Fibroblast of skin of abdomen (primary cell): ENCODE measurements at regions not wholly inside any gene's neighbourhood (a gene's known extent, or its start where the extent isn't known, plus 50 kb on each side); places are given as distances from the start of the nearest gene placed in this dataset.
"Not testable (repeated sequence)": the region's sequence is repeated elsewhere in the genome, so short reads cannot be mapped to it uniquely, and the experiment has no call there.

Experiments used
- DNase-seq: peaks from one replicate; pipeline ENCODE4 v3.0.0-alpha.2; 2013

DNA sequence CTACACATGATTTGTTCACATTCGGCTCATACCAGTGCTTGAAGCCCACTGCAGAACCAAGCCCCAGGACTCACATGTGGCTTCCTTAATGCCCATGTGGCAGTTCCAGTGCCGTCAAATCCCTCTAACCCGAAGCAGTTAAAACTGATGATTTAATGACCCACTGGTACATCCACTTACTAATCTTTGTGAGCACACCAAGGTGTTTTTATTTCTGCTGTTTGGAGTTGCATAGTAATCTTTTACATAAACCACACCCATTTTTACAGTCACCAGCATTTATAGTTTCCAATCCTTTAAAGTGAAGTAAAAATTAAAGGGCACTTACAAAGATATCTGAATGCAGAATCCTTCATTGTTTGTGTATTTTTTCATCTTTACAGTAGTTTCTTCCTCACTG lies 232.0 kb downstream of the ANKRD60 start:
- no peak for DNase-seq

DNA sequence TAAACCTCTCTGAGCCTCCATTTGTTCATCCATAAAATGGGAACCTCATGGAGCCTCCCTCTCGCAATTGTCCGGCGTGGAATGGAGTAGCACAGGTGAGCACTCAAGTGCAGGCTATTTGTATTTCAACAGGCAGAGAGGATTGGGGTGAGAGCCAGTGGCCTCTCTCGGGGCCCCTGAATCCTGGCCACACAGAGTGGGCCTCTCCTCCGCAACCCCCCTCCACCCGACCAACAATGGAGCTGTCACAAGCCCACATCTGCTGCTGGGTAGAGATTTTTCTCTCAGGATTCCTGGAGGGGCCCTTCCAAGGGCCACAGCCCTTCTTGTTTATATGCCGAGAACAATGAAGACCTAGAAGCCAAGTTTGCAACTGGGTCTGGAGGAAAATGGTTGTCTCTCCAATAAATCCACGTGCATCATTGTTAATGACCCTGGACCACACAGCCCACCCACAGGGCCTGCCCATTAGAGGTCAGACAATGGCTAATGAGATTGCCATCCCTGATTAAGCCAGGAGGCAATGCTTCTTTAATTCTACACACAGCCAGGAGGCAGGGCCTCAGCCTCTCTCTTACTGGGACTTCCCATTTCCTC lies 233.0 kb downstream of the ANKRD60 start:
- no peak for DNase-seq

DNA sequence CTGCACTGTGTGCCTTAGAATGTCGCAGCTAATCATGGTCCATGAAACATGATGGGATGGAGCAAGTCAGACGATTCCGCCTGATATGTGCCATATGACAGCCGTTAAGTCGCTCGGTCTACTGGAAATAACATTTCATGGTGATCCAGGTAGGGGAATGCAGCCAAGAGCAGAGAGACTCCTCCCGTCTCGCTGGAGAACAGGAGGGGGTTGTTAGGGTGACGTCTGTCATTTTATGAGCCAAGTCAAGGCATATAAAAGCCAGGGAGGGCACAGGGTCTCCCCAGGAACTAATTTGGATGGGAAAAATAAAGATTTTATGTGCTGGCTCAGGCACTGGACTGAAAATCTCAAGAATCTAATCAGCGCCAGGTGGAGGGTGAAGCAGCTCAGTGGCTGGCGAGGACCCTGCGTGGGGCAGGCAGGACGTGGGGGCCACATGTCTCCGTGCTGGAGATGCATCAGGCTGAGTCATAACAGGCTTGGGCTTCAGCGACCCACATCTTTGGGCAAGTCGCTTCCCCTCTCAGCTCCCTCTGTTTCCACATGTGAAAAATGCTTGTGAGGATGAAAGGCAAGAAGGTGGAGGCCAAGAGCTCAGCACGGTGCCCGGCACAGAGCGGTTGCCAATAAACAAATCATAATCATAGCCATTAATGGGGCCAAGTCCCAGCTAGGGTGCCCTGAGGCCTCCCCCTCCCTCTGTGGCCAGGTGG lies 234.6 kb downstream of the ANKRD60 start:
- DNase-seq = peak; percentile 33

DNA sequence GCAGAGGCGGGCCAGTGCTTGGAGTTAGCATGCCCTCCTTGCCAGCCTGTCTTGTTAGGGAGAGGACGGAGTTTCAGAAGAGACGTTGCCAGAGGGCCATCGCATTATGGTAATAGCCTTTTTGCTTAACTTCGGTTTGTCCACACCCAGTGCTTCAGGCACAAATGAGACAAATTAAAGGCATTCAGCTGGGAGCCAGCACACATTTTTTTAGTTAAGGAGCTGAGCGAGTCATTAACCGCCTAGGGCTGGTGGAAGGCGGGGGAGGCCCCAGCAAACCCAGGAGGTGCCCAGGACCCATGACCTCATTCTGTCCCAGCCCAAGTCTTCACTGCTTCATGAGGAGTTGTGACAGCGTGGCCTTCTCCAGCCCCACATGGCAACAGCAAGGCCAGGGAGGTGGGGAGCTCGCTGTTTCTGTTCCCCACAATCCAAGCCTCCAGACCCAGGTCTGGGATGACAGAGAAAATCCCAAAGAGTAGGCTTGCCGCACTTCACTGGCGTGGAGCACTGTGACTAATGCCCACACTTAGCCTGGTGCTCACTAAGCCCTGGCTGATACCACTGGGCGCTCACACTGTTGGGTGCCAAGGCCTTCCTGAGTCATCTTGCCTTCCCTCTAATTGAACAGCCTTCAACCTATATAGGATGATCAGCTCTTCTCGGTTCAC lies 237.1 kb downstream of the ANKRD60 start:
- DNase-seq = peak; percentile 90

DNA sequence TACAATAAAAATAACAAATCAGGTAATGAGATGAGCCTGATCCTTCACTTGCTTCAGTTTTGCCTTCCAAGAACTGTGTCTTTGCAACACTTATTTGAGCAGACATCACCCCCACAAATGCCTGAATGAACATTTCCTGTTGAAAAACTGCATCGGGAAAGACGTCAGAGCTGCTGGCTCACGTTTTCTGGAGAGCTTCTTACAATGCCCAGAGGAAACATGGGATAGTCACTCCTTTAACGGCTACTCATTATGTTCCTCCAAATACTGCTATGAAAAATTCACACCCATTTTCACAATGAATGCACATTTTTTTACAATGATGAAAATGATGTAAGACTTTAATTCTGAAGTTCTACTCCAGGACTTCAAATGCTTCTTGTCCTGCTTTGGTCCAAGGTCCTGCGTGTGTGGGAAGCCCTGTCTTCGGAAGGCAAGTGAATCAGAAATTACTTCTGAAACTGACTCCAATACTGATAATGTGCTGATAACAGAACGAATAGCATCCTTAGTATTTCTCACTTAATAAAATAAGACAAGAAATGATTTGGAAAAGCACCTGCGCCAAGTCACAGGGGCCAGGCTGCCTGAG lies 238.0 kb downstream of the ANKRD60 start:
- DNase-seq = peak; percentile 79

DNA sequence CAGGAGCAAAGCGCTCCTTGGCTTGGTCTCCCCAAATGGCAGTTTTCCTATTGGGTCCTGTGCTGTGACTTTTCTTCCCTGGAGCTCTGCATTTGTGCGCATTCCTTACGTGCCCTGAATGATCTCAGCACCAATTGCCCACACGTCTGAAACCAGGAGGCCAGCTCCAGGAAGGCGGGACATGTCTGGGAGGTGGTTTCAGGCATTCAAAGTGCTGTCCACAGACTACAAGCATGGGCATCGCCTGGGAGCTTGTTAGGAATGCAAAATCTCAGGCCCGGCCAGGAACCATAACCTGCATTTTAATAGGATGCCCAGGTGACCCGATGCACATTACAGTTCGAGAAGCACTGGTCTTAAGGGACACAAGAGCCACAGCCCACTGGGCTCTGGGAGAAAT lies 239.6 kb downstream of the ANKRD60 start:
- no peak for DNase-seq

DNA sequence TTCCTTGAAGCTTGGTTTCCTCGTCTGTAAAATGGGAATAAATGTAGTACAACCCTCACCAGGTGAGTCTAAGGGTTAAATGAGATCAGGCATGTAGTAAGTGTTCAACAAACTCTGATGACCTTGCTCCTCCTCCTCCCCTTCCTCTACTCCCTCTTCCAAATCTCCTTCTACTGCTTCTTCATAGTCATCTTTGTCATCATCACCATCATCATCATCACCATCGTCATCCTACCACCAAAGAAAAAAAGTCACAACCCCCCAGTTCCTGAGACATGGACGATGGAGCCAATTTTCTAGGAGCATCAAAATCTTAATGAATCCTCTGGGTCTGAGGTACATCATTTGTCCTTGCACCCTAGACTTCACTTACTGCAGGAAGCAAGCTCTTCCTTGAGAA lies 240.0 kb downstream of the ANKRD60 start:
- no peak for DNase-seq

DNA sequence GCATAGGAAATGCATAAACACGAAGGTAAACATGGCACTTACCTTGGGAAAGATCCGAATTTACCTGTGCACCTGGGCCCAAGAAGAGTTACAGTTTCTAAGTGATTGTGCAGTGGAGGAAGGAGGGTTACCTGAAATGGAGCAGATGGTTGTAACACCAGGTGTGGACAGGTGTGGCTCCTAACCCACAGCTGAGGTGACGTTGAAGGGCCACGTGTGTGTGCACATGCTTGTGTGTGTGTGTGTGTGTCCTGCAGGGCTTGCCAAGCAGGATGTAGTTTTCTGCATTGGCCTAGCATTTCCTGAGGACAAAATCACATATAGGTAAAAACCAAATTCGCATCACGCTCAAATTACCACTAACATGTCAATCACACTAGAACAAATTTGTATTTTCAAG lies 240.8 kb downstream of the ANKRD60 start:
- no peak for DNase-seq

DNA sequence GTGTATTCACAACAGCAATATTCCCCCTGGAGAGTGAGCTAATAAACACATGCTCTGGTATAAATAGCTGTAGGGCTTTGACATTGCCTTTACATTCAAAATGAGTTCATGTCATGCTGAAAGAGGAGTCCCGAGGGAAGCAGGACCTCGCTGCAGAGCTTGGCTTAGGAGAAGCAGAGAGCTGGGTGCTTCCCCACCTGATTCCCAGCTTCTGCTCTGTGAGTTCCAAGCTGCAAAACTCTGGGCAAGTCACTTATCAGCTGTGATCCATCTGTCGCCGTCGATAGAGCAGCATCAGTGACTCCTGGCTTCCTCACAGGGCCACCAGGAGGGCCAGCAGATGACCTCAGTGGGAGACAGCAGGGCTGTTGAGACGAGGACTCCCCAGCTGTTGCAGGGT lies 241.8 kb downstream of the ANKRD60 start:
- DNase-seq = no peak

DNA sequence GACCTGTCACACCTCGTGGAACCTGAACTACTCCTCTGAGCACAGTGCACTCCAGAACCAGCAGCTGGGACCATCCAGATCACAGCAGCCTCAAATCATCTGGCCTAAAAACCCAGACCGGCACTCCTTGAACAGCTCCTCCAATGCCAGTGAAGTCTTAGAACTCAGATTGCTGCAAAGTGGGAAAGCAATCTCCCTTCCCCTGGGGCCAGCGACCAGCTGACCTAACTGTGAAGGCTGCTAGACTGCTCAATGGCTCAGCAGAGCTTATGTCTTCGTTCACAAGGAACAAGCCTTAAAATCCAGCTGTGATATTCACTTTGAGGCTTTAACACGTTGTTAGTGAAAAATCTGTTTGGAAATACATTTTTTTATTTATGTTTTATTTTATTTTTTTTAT lies 243.2 kb downstream of the ANKRD60 start:
- no peak for DNase-seq

DNA sequence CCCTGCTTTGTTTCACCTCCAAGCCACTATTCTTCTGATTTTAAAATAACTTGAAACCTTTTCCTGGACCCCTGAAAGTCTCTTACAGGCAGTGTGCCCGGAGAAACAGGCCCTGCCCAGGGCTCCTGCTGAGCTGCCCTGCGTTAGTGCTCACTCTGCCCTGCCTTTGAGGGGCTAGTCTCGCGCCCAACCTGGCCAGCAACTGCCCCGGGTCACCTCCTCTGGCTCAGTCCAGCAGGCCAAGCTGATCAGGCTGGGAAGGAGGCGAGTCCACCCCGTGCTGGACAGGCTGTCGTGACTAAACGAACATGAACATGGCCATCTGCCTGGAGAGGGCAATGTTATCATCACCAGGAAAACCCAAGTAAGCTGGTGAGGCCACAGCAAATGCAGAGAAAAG lies 245.4 kb downstream of the ANKRD60 start:
- DNase-seq = no peak

DNA sequence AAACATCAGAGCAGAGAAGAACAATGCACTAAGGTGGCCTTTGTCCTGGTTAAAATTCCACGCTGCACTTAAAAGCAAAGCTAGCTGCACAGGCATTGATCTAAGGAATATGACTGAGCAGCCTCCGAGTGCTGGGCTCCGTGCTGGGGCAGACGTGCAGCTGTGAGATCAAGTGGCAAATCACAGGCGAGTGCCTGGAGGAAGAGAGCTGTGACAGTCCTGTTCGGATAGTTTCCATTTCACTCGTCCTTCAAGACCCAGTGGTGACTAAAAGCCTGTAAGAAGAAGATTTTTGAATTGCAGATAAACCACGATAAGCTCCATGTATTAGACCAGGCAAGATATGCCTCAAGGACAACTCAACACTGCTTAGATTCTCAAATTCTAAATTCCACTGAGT lies 247.9 kb downstream of the ANKRD60 start:
- DNase-seq = no peak

DNA sequence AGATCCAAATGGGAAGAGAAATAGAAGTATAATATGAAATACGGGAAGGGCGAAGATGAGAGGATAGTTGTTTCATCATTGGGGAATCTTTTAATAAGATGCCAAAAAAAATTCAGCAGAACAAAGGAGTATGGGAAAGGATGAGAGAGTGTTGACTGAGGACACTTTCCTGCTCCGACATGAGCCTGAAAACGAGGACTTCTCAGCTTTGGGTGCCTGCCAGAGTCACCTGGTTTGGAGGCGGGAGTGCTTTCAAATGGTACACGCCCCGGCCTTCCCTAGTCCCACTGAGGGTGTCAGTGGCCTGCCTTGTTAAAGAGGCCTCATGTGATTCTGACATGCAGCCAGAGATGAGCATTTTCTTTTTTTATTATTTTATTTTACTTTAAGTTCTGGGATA lies 250.9 kb downstream of the ANKRD60 start:
- DNase-seq = no peak

DNA sequence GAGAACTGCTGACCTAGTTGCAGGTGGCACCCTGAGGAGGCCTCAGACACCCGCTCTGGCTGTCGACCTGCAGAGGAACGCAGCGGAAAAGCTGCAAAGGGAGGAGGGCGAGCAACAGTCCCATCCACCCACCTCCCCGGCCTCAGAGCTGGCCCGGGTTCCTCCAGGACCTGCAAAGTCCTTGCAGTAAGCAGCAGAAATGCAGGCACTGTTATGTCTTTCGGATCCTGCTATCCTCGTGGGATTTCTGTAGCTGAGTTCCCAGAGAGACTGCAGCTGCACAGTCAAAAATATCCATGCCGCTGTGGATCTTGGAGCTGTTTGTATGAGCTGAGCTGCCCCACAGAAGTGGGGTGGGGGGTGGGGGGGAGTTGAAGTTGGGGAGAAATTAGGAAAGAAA lies 251.3 kb downstream of the ANKRD60 start:
- no peak for DNase-seq

DNA sequence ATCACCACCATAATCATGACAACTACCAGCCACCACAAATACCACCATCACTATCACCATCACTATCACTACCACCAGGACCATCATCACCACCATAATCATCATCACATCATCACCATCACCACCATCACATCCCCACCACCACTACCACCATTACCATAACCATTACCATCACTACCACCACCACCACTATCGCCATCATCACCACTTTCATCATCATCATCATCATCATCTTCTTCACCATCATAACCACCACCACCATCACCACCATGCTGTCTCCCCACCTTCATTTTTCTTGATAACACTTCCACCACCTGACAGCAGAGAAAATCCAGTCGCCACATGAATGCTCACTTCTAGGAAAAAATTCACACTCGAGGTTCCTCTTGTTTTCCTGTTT lies 253.6 kb downstream of the ANKRD60 start:
- no peak for DNase-seq

DNA sequence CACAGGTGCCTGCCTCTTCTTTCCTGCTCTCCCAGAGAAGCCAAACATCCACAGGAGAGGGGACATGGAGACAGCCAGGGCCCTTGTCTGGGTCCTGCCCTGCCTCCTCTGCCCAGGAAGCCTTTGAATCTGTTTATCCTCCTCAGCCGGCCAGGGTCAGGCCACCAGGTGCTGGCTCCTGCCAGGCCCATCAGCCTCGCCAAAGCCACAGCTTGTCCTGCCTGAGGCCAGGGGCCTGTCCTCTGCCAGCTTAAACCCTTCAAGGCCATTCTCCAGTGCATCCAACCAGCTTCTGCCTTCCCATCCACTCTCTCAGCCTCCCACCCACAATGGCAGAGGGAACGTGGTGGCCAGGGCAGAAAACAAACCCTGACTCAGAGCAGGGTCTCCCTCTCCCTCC lies 254.6 kb downstream of the ANKRD60 start:
- DNase-seq = no peak

DNA sequence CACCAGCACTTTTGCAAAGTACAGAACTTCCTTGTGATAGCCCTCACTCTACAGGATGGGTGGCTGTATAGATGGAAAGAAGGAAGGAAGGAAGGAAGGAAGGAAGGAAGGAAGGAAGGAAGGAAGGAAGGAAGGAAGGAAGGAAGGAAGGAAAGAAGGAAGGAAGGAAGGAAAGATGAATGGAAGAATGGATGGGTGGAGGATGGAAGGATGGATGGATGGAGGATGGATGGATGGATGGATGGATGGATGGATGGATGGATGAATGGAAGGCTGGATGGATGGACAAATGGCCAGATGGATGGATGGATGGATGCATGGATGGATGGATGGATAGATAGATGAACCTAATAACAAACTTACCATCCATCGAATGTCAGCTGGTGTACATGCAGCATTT lies 256.9 kb downstream of the ANKRD60 start:
- not testable (repeated sequence) for DNase-seq

DNA sequence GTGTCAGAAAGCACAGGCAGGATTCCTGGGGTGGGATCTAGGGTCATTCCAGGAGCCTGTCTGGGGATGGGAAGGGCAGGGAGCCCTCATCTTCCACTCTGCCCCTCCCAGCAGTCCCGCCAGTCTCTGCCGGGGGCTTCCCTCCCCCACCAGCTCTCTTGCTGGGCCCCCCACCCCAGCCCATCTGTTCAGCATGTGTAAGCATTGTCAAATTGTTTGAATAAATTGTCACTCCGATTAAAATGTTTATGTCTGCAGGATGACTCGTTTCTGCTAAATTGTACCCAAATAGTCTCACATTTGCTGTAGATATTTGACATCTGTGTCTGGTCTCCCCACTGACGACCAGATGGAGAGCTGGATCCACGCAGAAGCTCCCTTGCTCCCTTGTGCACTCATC lies 257.6 kb downstream of the ANKRD60 start:
- peak; percentile 14 for DNase-seq

DNA sequence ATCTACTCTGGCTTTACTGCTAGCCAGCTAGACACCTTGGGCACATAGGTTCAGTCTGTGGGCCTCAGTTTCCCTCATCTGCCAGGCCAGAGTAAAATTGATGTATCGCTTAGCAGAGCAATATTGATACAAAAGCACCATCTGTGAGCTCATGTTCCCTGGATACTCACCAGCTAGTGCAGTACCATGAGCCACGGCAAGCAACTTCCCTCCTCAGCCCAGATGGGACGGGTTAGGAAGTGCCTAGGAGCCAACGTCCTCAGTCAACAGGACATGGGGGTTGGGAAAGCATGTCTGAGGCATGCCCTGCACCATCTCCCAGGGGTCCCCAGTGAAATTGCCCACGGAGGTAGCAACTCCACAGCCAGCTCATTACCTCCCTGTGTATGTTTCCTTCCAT lies 258.3 kb downstream of the ANKRD60 start:
- no peak for DNase-seq

DNA sequence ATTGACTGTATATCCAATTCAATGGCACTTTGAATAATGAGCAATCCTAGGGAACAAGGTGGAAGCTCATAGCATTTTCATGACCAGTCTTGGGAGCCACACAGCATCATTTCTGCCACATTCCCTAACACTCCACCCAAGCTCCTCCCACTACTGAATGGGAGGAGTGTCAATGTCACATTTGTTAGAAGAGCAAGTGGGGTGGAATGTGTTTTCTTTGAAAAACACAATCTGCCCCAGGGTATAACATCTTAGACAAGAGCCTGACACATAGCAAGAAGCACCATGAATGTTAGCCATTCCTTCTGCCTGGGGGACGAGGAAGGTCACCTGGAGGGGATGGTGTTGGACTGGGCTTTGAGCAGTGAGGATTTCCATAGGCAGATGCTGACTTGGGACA lies 258.3 kb upstream of the PMEPA1 start:
- no peak for DNase-seq

DNA sequence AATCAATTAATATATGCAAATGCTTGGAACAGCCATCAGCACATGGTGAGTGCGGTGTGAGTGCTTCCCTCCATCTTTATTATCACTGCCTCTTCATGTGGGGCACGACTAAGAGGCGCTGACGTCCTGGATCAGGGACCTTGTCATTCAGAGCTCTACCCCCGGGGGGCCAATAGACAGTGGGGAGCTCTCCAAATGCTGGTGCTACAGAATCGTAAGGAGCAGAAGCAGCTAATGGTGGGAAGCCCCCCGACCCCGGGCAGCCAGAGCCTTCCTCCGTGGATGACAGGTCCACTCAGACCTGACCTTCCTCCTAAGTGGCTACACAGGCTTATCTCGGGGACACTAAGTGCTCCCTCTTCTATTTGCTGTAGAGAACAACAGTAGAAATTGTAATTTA lies 257.5 kb upstream of the PMEPA1 start:
- no peak for DNase-seq

DNA sequence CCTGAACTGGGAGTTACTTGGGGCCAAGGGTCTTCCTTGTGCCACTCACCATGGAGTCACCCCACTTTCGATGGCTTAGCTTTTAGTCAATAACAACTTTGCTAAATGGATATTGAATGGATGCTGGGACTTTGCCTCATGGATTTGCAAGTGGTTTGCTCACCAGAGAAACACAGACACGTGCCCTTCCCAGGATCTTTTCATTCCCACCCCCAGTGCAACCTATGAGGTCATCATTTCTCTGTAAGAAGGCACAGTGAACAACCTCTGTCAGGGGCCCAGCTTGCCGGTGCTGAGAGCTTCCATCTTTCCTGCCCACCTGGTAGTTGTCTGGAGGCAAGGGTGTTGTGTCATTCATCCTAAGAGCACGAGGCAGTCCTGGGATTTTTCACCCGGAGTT lies 256.8 kb upstream of the PMEPA1 start:
- DNase-seq = no peak

DNA sequence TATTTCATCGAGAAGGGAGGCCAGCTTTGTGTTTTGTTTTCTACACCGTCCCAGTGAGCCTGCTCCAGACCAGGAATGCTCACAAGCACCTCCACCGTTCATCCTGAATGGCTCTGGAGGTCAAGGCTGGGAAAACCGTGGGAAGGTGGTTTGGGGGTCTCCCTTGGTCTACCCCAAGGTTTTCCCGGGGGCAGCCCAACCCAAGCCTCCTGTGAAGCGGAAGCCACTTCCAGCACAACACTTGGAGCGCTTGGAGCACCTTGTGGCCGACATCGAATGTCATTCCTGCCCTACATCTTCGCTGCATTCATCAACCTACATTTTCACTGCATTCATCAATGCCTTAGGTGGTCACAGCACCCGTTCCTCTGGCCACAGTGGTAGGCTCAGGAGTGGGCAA lies 255.6 kb upstream of the PMEPA1 start:
- DNase-seq = no peak
